ENCODE measurements at regions not wholly inside any gene's neighbourhood (a gene's known extent, or its start where the extent isn't known, plus 50 kb on each side); places are given as distances from the start of the nearest gene placed in this dataset.

DNA sequence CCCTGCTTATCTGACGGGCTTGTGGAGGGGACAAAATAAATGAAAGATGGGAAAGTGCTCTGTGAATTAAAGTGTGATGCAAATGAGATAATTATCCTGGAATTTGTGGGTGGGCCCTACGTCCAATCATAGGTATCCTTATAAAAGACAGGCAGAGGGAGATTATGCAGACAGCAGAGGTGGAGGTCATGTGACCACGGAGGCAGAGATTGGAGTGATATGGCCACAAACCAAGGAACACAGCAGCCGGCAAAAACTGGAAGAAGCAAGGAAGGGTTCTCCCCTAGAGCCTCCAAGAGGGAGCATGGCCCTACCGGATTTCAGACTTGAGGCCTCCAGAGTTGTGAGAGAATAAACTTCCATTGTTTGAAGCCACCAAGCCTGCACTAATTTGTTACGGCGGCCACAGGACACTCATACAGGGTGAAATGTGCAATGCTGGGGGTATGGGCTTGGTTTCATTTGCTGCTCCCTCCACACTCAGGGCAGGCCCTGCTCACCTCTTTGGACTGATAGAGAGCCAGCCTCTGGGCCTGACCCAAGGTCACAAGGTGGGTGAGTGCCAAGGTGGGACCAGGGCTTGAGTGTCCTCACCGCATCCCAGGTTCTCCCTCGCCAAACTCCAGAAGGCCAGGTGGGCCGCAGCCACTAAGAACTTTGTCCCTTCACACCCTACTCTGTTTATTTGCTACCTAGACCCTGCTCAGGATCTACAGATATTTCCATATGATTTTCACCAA is 149.6 kb upstream of the TNRC6C start:
- TF ChIP-seq, protein P1, sequence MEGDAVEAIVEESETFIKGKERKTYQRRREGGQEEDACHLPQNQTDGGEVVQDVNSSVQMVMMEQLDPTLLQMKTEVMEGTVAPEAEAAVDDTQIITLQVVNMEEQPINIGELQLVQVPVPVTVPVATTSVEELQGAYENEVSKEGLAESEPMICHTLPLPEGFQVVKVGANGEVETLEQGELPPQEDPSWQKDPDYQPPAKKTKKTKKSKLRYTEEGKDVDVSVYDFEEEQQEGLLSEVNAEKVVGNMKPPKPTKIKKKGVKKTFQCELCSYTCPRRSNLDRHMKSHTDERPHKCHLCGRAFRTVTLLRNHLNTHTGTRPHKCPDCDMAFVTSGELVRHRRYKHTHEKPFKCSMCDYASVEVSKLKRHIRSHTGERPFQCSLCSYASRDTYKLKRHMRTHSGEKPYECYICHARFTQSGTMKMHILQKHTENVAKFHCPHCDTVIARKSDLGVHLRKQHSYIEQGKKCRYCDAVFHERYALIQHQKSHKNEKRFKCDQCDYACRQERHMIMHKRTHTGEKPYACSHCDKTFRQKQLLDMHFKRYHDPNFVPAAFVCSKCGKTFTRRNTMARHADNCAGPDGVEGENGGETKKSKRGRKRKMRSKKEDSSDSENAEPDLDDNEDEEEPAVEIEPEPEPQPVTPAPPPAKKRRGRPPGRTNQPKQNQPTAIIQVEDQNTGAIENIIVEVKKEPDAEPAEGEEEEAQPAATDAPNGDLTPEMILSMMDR (IDR thresholded peaks at IDR 0.05) = no peak
- no peak for TF ChIP-seq POLR2A (IDR thresholded peaks at IDR 0.05)
